ENCODE measurements at regions not wholly inside any gene's neighbourhood (a gene's known extent, or its start where the extent isn't known, plus 50 kb on each side); places are given as distances from the start of the nearest gene placed in this dataset.

- TF ChIP-seq, protein P1, sequence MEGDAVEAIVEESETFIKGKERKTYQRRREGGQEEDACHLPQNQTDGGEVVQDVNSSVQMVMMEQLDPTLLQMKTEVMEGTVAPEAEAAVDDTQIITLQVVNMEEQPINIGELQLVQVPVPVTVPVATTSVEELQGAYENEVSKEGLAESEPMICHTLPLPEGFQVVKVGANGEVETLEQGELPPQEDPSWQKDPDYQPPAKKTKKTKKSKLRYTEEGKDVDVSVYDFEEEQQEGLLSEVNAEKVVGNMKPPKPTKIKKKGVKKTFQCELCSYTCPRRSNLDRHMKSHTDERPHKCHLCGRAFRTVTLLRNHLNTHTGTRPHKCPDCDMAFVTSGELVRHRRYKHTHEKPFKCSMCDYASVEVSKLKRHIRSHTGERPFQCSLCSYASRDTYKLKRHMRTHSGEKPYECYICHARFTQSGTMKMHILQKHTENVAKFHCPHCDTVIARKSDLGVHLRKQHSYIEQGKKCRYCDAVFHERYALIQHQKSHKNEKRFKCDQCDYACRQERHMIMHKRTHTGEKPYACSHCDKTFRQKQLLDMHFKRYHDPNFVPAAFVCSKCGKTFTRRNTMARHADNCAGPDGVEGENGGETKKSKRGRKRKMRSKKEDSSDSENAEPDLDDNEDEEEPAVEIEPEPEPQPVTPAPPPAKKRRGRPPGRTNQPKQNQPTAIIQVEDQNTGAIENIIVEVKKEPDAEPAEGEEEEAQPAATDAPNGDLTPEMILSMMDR (conservative IDR thresholded peaks at IDR 0.05; ENCODE audit: low read depth, low read length) = no peak
- TF ChIP-seq EZH2phosphoT487 (IDR thresholded peaks at IDR 0.05; ENCODE audit: borderline replicate concordance, low read length) = no peak
- no peak for TF ChIP-seq EZH2 (IDR thresholded peaks at IDR 0.05; ENCODE audit: low read length, unreplicated experiment)
Observed at GRCh38 chr1:86238226-86238625, 81.7 kb upstream of the COL24A1 start.
